GM12878 (cell line): ENCODE measurements at regions not wholly inside any gene's neighbourhood (a gene's known extent, or its start where the extent isn't known, plus 50 kb on each side); places are given as distances from the start of the nearest gene placed in this dataset.

Experiments
- ATAC-seq: fragments of 200-7000 bp; cut with Tn5 transposase; 3 replicates; pipeline ENCODE4 v1.9.1; 2020; ENCODE audit warnings: mild to moderate bottlenecking, moderate library complexity
- BruUV-seq: library from RNA; stranded (reverse); fragments of 400-500 nt; replicated peaks from 2 replicates; lab custom pipeline; 2021; lab: Mats Ljungman, UMichigan
- CTCF ChIA-PET: fragments of 300-600 bp; sonication (Branson Sonifier 250); formaldehyde crosslinking; extraction: SDS; loops from one replicate; lab custom pipeline; 2021; ENCODE audit warnings: inconsistent platforms; lab: Yijun Ruan, JAX
- POLR2A ChIA-PET: fragments of 350-600 bp; formaldehyde crosslinking; extraction: SDS; loops from one replicate; lab custom pipeline; 2021; ENCODE audit warnings: inconsistent platforms; lab: Charles Lee
- RAD21 ChIA-PET: fragments of 300-600 bp; sonication (Branson Sonifier 250); formaldehyde crosslinking; loops from one replicate; lab custom pipeline; 2023; ENCODE audit warnings: antibody characterized with exemption; ENCODE audit not compliant: unreplicated experiment; lab: Charles Lee
- SMC1A ChIA-PET: fragments of 300-600 bp; sonication (Branson Sonifier 250); formaldehyde crosslinking; loops from one replicate; lab custom pipeline; 2023; ENCODE audit not compliant: unreplicated experiment, uncharacterized antibody; lab: Charles Lee
- DNase-seq: peaks from one replicate; pipeline ENCODE4 v3.0.0-alpha.2; 2011; ENCODE audit warnings: low read depth, low spot score
- FAIRE-seq: peaks from 3 replicates; lab custom pipeline; 2011; peaks lifted over from hg19 to GRCh38; lab: Jason Lieb, UNC
- H2AFZ ChIP-seq: 2 replicates; pipeline ENCODE4 v1.6.0; 2011; ENCODE audit warnings: low read depth, low read length, control low read depth; ENCODE audit not compliant: control insufficient read depth
- H3K27ac ChIP-seq: 2 replicates; pipeline ENCODE4 v1.5.1; 2011; ENCODE audit warnings: control low read depth; ENCODE audit not compliant: control insufficient read depth, insufficient read depth
- H3K27me3 ChIP-seq, 2 experiments: replicated peaks in 1 of 2; 2 replicates each; pipeline versions ENCODE4 v1.6.0 to v1.6.1; 2011; ENCODE audit warnings: low read length in 1 of 2; ENCODE audit not compliant: control insufficient read depth in 2 of 2, insufficient read depth in 2 of 2
- H3K36me3 ChIP-seq, 2 experiments: 2 replicates each; pipeline ENCODE4 v1.5.1; 2011; ENCODE audit warnings: low read length in 1 of 2; ENCODE audit not compliant: control insufficient read depth in 2 of 2, insufficient read depth in 2 of 2
- H3K4me1 ChIP-seq: 2 replicates; pipeline ENCODE4 v1.6.1; 2011; ENCODE audit warnings: mild to moderate bottlenecking, low read length, moderate library complexity, mixed read lengths; ENCODE audit not compliant: control insufficient read depth, insufficient read depth
- H3K4me2 ChIP-seq: 2 replicates; pipeline ENCODE4 v1.6.0; 2011; ENCODE audit warnings: control low read depth; ENCODE audit not compliant: control insufficient read depth, insufficient read depth
- H3K4me3 ChIP-seq: fragments of 200-600 bp; sonication (generic); 2 replicates; pipeline ENCODE4 v1.5.1; 2016
- H3K79me2 ChIP-seq: 2 replicates; pipeline ENCODE4 v1.6.0; 2011; ENCODE audit warnings: low read length; ENCODE audit not compliant: control insufficient read depth, insufficient read depth
- H3K9ac ChIP-seq: 2 replicates; pipeline ENCODE4 v1.8.0; 2011; ENCODE audit warnings: low read length, control low read depth, mixed read lengths; ENCODE audit not compliant: control insufficient read depth, insufficient read depth
- H3K9me3 ChIP-seq: replicated peaks from 3 replicates; pipeline ENCODE4 v1.5.1; 2011; ENCODE audit warnings: mild to moderate bottlenecking, low read length; ENCODE audit not compliant: control insufficient read depth, insufficient read depth
- H4K20me1 ChIP-seq: 2 replicates; pipeline ENCODE4 v1.6.0; 2011; ENCODE audit not compliant: control insufficient read depth, insufficient read depth
- CEBPB ChIP-seq, 2 experiments: fragments of 150-350 bp in 1 of 2; IDR thresholded peaks; 2 replicates each; pipeline ENCODE4 v1.6.1; 2012 to 2014; ENCODE audit warnings: low read depth in 2 of 2, low read length in 2 of 2, borderline replicate concordance in 1 of 2, inconsistent platforms in 1 of 2
- HDAC6 ChIP-seq: fragments of 200-600 bp; sonication (generic); IDR thresholded peaks from one replicate; pipeline ENCODE4 v1.8.0; 2017; ENCODE audit warnings: antibody characterized with exemption; ENCODE audit not compliant: unreplicated experiment
- SUZ12 ChIP-seq: fragments of 200-600 bp; sonication (generic); IDR thresholded peaks from one replicate; pipeline ENCODE4 v1.6.1; 2018; ENCODE audit warnings: antibody characterized with exemption, mild to moderate bottlenecking; ENCODE audit not compliant: unreplicated experiment
- TBL1XR1 ChIP-seq: IDR thresholded peaks from 2 replicates; pipeline ENCODE4 v1.6.1; 2012; ENCODE audit warnings: low read depth, low read length, improper control_type of control experiment
- YY1 ChIP-seq: IDR thresholded peaks from 2 replicates; pipeline ENCODE4 v1.6.1; 2011; ENCODE audit warnings: low read depth, mild to moderate bottlenecking, low read length
- WGBS: methylation state at CpG from one replicate; pipeline ENCODE4 v1.1.6; 2016; ENCODE audit warnings: low lambda C conversion rate; ENCODE audit not compliant: insufficient replicate concordance, insufficient coverage; ENCODE audit errors: missing lambda C conversion rate; 5-methylcytosine and 5-hydroxymethylcytosine counted together
- in situ Hi-C: fragments of 300-500 bp; cut with MboI; formaldehyde crosslinking; loops from 9 replicates; pipeline ENCODE4 v1.14.3; 2018; ENCODE audit warnings: mixed read lengths
- intact Hi-C: fragments of 100-400 bp; cut with micrococcal nuclease; formaldehyde crosslinking; loops from one replicate; pipeline ENCODE4 v1.14.2; 2022; ENCODE audit not compliant: unreplicated experiment
- TF ChIP-seq, protein P1 (sequence below): fragments of 450-650 bp; formaldehyde crosslinking; IDR thresholded peaks from 2 replicates; pipeline ENCODE4 v1.5.0; 2022; ENCODE audit warnings: mild to moderate bottlenecking, missing genetic modification characterization
- TF ChIP-seq, protein P2 (sequence below): fragments of 450-650 bp; IDR thresholded peaks from 2 replicates; pipeline ENCODE4 v1.6.1; 2016; ENCODE audit warnings: mild to moderate bottlenecking
- TF ChIP-seq, protein P3 (sequence below): fragments of 450-650 bp; IDR thresholded peaks from 2 replicates; pipeline ENCODE4 v1.6.1; 2017; ENCODE audit warnings: mild to moderate bottlenecking, low read depth, inconsistent platforms; ENCODE audit not compliant: poor library complexity, severe bottlenecking
- TF ChIP-seq, protein P4 (sequence below): IDR thresholded peaks from 2 replicates; pipeline ENCODE4 v1.6.1; 2011; ENCODE audit warnings: low read depth, mild to moderate bottlenecking, low read length, moderate library complexity, borderline replicate concordance; ENCODE audit errors: extremely low read depth

DNA sequence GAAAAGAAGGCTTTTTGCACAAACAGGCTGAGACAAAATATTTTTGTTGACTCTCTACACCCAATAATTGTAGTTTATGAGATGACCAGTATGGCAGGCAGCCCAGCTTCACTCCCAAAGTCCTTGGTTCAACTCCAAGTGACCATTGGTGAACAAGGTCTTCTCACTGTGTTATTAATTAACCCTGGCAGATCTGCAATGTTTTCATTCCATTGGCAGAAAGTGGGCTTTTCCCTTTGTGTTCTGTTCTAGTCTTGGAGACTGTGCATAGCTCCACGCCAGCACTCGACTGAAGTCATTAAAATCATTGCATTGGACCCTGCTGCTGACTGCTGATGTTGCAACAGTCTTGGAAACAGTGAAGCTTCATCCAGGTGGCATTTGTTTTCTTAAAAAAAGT is 277.3 kb upstream of the HAND2 start:
- Histone ChIP-seq H3K36me3 (no peaks in the 10 kb centered on the region), H4K20me1 (no peaks in the 10 kb centered on the region), H3K27me3 (no peaks in the 10 kb centered on the region), H3K9me3 (no peaks in the 10 kb centered on the region), H3K4me2 (no peak overlapping the region), H3K79me2 (no peaks in the 10 kb centered on the region), H3K4me3 (no peak overlapping the region), H3K9ac (no peak overlapping the region), H3K4me1 (no peaks in the 10 kb centered on the region), H2AFZ (no peak overlapping the region), H3K27ac (no peak overlapping the region)
- no peak for FAIRE-seq
- ChIA-PET CTCF (no interaction called here), RAD21 (no interaction called here), SMC1A (no interaction called here), POLR2A (no interaction called here)
- DNase-seq = no peak
- ATAC-seq = no peak
- in situ Hi-C loops (no loop called here), intact Hi-C loops (no loop called here)
- no TSS peak for BruUV-seq
- WGBS = 15% methylated on average over 2 of the region's 2 CpGs
- TF ChIP-seq CEBPB (IDR thresholded peaks at IDR 0.05; ENCODE audit: borderline replicate concordance in 1 of 2, low read depth in 2 of 2, low read length in 2 of 2) (no peak), SUZ12 (no peak), TBL1XR1 (no peak), YY1 (no peak), HDAC6 (no peak)
- TF ChIP-seq, protein P1, sequence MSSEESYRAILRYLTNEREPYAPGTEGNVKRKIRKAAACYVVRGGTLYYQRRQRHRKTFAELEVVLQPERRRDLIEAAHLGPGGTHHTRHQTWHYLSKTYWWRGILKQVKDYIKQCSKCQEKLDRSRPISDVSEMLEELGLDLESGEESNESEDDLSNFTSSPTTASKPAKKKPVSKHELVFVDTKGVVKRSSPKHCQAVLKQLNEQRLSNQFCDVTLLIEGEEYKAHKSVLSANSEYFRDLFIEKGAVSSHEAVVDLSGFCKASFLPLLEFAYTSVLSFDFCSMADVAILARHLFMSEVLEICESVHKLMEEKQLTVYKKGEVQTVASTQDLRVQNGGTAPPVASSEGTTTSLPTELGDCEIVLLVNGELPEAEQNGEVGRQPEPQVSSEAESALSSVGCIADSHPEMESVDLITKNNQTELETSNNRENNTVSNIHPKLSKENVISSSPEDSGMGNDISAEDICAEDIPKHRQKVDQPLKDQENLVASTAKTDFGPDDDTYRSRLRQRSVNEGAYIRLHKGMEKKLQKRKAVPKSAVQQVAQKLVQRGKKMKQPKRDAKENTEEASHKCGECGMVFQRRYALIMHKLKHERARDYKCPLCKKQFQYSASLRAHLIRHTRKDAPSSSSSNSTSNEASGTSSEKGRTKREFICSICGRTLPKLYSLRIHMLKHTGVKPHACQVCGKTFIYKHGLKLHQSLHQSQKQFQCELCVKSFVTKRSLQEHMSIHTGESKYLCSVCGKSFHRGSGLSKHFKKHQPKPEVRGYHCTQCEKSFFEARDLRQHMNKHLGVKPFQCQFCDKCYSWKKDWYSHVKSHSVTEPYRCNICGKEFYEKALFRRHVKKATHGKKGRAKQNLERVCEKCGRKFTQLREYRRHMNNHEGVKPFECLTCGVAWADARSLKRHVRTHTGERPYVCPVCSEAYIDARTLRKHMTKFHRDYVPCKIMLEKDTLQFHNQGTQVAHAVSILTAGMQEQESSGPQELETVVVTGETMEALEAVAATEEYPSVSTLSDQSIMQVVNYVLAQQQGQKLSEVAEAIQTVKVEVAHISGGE (CRISPR knock-in tag) = no peak
- TF ChIP-seq, protein P2, sequence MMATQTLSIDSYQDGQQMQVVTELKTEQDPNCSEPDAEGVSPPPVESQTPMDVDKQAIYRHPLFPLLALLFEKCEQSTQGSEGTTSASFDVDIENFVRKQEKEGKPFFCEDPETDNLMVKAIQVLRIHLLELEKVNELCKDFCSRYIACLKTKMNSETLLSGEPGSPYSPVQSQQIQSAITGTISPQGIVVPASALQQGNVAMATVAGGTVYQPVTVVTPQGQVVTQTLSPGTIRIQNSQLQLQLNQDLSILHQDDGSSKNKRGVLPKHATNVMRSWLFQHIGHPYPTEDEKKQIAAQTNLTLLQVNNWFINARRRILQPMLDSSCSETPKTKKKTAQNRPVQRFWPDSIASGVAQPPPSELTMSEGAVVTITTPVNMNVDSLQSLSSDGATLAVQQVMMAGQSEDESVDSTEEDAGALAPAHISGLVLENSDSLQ = no peak
- TF ChIP-seq, protein P3, sequence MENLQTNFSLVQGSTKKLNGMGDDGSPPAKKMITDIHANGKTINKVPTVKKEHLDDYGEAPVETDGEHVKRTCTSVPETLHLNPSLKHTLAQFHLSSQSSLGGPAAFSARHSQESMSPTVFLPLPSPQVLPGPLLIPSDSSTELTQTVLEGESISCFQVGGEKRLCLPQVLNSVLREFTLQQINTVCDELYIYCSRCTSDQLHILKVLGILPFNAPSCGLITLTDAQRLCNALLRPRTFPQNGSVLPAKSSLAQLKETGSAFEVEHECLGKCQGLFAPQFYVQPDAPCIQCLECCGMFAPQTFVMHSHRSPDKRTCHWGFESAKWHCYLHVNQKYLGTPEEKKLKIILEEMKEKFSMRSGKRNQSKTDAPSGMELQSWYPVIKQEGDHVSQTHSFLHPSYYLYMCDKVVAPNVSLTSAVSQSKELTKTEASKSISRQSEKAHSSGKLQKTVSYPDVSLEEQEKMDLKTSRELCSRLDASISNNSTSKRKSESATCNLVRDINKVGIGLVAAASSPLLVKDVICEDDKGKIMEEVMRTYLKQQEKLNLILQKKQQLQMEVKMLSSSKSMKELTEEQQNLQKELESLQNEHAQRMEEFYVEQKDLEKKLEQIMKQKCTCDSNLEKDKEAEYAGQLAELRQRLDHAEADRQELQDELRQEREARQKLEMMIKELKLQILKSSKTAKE = no peak
- TF ChIP-seq, protein P4, sequence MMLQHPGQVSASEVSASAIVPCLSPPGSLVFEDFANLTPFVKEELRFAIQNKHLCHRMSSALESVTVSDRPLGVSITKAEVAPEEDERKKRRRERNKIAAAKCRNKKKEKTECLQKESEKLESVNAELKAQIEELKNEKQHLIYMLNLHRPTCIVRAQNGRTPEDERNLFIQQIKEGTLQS = no peak
